Fibroblast of skin of left biceps (primary cell): ENCODE measurements at regions not wholly inside any gene's neighbourhood (a gene's known extent, or its start where the extent isn't known, plus 50 kb on each side); places are given as distances from the start of the nearest gene placed in this dataset.
A peak's percentile ranks its signal among the peaks of the same experiment; 100 is the strongest.
"Not testable (repeated sequence)": the region's sequence is repeated elsewhere in the genome, so short reads cannot be mapped to it uniquely, and the experiment has no call there.

Experiments
- DNase-seq, 2 experiments: peaks; one replicate each; pipeline ENCODE4 v3.0.0-alpha.2; 2013; ENCODE audit warnings: low read depth in 2 of 2

DNA sequence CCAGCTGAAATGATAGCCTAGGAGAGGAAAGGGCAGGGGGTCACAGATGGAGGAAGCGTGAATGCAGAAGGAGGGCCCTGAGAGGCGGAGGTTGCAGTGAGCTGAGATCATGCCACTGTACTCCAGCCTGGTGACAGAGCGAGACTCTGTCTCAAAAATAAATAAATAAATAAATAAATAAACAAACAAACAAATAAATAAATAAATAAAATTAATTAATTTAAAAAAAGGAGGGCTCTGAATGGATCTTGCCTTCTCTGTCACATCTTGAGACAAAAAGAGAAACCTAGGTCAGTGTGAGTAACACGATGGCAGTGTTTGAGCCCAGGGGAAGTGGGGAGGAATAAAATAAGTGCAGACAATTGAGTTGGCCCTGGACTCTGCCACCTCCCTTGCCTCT lies 182.3 kb upstream of the DAAM1 start:
- not testable (repeated sequence) for DNase-seq

DNA sequence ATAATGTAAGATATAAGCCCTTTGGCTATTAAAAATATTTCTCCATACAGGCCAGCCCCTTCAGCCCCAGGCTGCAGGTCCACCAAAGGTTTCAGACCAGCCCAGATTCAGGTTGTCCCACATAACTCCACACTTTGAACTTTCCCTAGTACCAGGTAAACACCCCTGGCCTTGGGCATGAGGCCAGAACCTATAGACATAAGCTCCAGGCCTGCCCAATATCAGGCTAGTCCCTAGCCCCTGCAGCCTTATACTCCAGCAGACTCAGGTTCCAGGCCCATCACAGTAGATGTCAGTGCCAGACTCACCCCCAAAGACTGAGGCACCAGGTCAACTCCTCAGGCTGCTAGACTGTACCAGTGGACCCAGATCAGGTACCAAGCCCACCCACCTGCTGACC lies 178.5 kb upstream of the DAAM1 start:
- DNase-seq = no peak

DNA sequence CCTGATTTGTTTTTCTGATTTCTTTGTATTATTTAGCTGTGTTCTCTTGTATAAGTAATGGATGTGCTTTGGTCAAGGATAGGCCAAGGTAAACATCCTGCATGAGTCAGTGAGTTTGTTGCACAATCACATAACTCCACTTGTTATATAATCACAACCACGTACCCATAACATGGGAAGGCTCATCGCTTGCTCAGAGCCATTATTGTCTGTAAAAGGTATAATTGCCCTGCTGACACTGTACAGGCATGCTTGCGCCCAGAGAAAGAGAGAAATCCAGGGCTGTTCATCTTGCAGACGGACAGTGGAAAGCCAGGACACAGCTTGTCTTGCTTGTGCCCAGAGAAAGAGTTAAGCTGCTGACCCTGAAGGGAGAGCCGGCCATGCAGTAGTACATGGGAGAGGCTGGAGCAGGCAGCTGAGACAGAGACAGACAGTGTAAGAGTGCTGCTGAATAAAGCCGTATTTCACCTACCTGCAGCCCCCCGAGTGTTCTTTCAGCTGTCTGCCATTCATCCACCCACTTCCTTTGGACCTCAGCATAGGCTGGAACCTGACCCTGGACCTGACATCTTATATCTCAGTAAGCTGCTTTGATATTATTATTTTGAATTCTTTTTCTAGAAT lies 174.7 kb upstream of the DAAM1 start:
- no peak for DNase-seq

DNA sequence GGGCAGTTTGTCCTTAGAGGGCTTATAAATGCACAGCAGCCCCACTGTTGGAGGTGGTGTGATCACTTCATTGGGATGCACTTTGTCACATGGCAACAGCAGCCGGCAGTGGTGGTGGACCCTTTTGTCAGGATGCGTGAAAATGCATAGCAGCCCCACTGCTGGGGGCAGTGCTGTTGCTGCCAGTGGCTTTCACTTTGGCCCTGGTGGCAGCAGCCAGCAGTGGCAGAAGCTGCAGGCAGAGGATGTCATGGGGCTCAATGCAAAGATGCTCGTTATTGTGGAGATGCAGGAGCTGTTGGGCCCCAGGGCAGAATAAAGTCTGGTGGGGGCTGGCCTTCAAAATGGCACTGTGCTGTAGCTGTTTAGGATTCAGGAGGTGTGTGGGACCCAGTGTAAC lies 173.0 kb upstream of the DAAM1 start:
- no peak for DNase-seq

DNA sequence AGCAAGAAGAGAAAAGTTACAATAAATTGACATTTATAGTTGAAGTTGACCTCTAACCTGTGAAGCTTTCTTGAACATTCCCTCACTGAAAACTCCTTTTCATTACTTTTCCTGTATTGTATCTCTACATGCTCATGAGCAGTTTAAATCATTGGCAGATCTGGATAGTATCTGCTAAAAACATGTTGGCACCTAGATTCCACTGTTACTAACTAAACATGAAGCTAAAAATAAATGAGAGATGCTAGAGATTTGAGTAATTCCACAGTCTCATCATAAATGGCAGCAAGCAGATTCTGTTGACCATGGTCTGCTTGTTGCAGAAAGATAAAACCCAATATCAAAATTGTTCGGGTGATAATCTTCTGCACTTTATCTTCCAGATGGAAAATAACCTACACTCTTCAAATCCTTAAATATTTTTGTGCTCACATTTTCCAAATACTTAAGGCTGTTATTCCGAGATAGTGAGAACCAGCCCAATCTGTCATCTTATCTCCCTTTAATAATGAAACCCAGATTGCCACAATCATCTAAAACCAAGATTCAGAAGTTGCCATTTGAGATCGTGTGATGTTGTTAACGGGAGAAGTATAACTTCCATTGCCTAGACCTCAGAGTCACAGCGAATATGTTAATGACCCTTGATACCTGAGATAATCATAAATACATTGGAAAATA lies 171.0 kb upstream of the DAAM1 start:
- DNase-seq = no peak

DNA sequence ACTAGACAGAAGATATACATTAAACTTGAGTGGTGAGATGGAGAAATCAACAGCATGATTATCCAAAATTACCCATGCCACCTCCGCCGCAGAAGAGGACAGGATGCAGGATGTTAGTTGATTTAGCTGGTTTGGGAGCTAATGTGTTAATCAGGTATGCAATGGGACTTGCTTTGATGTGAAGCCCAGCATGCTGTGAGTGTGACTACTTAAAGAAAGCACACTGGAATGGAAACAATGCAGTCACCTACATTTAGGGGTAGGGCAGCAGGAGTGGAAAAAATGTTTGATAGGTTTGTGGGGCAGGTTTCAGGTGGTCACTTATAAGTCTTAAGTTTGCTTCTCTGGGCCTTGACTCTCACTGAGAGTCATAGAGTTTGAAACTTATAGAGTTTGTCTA lies 170.0 kb upstream of the DAAM1 start:
- DNase-seq = no peak

DNA sequence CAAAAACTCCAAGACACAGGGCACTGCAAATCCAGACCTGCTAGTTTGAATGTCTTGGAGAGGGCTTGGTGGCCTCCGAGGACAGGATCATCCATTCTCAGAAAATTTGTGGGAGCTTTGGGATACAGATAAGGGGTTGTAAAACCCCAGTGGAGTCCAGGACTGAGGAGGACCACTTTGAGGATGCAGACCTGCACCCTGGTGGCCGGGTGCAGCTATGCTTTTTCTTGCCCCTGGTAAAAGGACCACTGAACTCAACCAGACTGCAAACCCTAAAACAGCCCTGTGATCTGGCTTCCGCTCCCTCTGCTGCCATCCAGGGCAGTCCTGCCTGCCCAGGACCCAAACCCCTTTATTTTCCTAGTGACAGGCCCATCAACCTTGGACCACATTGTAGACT lies 169.5 kb upstream of the DAAM1 start:
- no peak for DNase-seq

DNA sequence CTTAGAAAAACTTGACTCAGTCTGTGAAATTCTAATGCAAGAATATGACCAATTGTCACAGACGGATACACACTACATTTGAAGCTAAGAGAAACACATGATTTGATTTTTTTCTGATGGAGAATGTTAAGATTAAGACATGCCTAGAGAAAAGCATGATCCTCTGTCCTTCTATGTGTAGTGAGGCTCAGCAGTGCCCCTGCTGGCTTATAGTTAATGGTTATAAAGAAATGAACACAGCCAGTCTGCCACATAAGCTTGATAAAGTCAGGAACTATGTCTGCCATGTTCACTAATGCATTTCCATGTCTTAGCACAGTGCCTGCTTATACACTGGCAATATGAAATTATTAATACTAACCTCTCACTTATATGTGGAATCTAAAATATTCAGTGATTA lies 168.1 kb upstream of the DAAM1 start:
- DNase-seq = no peak

DNA sequence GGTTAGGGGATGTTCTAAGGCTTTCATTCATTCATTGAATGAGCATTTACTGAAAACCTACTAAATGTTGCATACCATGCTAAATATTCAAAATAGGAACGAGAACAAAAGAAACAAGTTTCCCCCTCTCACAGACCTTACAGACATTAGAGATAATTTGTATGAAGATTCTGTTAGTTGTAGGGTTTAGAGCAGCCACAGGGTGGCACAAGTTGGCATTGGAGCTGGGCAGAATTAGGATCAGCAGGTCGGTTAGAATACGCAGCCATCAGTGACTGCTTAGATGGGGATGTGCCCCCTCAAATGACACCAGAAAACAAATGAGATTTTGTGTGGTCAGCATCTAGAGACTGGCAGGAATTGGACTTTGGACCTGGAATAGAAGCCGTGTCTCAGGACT lies 166.3 kb upstream of the DAAM1 start:
- no peak for DNase-seq

DNA sequence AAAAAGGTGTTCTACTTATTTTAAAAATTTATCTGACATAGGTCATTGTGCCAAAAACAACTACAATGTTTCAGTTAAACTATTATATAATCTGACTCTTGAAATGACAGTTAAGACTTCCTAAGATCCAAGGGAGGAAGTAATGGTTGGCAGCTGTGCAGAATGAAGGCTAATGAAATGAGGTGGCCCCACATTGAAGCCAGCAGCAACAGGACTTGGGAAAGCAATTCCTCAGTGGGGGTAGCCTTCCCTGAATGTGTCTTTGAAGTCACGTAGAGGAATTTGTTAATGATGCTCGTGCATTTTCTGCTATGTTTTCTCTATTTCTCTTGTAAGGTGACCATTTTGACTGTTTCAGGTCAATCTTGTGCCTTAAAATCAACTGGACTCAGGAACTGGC lies 162.4 kb upstream of the DAAM1 start:
- no peak for DNase-seq

DNA sequence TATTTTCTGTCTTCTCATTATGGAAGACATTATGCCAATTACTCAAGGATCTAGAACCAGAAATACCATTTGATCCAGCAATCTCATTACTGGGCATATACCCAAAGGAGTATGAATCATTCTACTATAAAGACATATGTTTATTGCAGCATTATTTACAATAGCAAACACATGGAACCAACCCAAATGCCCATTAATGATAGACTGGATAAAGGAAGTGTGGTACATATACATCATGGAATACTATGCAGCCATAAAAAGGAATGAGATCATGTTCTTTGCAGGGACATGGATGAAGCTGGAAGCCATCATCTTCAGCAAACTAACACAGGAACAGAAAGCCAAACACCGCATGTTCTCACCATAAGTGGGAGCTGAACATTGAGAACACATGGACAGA lies 161.8 kb upstream of the DAAM1 start:
- DNase-seq = not testable (repeated sequence)

DNA sequence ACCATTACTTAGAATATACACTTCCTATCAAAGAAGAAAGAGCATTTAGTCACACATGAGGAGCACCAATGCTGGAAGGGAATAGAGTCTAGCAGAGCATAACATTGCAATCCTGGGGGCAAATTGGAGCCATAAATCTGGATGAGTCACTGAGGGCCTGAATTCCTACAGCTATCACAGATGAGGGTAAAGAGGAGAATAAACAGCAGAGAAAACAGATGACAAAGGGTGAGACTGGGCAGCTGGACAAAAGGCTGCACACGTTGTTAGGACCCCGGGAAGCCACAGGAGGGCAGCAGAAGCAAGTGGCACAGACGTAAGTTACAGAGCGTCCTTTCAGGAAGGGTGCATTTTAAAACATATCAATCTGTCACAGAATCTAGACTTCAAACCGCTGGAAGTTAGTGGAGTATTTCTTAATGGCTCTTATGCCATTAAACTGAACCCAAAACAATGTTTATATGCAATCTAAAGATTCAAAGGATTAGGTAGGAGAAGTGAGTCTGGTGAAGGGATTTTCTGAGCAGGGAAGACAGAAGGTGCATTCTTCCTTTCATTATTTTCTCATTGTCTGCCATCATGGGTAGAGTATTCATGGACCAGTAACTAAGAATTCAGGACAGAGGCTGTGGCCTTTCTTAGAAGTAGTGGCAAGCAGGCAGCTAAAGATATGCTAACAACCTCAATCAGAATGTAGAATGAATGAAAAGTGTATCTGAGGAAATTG lies 159.8 kb upstream of the DAAM1 start:
- peak; percentile 86 for DNase-seq

DNA sequence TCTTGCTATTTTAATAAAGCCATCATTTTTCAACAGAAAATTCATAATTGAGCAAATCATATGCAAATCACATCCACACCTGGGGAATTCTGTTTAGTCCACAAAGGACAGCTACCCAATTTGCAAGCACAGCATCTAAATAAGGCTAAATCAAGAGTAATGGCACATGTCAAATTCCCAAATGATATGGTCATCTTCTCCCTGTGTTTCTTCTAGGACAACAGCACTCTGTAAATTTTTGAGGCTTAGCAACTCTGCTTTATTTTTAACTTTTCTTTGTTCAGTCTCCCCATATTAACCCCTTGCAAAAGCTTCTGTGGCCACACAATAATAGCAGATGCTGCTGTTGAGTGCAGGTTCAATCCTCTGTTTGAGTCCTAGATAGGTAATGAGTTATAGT lies 155.6 kb upstream of the DAAM1 start:
- DNase-seq = no peak

DNA sequence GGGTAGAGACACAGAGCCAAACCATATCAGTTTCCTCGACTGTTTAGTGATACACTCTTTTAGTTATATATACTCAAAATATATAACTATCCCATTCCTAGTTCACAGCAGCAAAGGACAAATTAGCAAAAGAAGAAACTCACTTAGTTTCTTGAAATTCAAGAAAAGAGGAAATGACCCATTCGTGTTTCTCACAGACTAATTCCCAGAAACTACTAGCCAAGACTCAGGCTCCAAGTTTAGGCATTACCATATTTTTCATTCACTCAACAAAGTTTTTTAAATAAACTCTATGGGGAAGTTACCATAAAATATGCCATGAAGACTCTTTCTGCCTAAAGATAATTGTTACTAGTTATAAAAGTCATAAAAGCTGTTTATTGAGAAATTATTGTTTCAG lies 152.3 kb upstream of the DAAM1 start:
- DNase-seq = no peak

DNA sequence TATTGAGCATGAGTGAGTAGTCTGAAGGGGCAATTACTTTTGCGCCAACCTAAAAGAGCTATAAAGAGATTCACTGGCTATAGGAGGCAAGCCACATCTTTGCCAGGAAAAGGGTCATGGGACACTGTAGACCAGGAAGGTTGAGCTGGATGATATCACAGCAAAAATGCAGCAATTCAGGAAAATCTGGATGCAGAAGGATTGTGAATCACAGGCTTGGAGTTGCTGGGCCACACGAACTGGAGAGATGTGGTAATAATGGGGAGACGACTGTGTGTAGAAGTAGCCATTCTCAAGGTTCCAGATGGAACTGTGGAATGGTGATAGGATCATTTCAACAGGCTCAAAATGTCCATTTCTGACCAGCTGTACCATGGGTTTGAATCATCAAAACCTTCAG lies 151.4 kb upstream of the DAAM1 start:
- no peak for DNase-seq

DNA sequence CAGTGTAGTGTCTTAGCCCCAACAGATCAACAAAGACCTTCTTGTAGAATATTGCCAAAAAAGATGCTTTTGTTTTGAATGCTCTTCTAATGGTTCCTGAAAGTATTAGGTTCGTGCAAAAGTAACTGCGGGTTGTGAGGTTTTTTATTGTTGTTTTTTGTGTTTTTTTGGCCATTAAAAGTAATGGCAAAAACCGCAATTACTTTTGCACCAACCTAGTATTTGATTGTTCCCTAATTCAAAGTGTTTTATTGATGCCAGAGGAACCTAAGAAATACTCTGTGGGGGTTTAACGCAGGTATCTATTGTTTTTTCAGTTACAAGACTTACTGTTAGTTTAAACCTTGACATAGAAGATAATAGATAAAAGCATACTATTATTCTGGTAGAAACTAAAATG lies 150.8 kb upstream of the DAAM1 start:
- DNase-seq = no peak

DNA sequence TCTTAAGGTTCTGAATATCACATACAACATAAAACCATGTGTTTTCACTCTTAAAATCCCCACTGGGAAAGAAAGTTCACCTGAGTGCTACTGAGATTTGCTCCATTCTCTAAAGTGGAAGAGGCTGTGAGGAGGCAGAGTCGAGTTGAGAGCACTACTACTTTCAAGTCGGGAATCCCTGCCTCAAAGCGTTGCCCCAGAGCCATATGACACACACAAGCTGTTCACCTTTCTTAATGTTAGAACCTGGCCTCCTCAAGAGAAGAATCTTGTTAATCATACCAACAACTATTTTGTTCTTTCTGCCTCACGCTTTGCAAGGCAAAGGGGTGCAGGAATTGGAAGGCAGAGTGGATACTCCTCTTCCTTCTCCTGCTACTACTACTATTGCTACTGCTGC lies 149.7 kb upstream of the DAAM1 start:
- no peak for DNase-seq

DNA sequence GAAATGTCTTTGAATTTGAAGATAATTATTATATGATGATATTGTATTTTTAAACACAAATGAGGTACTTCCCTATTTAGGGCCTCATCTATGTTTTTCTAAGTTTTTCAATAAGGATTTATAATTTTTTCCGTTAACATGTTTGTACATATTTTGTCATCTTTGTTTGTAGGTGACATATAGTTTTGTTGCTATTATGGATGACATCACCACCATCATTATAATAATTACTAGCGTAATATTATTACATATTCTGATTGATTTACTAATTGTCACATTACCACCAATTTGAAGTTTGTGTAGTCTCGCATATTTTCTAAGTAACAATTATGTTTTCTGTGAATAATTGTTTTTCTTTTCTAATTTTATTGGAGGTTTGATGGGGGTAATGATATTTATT lies 147.2 kb upstream of the DAAM1 start:
- DNase-seq = no peak

DNA sequence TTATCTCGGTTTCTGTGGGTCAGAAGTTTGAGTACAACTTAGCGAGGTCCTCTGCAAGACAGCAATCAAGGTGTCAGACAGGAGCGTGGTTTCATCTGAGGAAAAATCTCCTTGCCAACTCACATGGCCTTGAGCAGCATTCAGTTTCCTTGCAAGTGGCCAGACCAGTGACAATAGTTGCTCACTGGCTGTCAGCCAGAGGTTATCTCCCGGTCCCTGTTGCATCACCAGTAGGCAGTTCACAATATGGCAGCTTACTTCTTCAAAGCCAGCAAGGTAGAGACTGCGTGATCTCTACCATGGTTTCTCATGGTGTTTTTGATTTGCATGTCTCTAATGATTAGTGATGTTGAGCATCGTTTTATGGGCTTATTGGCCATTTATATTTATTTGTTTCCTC lies 143.8 kb upstream of the DAAM1 start:
- DNase-seq = no peak

DNA sequence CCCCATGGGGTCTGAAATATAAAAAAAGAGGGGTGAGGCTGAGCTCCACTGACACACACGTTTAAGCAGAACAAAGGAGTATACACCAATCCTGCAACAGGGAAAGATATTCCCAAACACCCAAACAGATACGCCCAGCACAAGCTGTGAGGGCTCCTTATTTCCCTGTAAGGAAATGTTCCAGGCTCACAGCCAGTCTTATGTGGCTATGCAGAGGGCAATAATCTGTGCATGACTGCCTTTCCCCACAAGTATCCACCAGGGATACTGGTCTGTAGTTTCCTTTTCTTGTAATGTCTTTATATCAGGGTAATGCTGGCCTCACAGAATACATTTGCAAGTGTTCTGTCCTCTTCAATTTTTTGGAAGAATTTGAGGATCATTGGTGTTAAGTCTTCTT lies 141.7 kb upstream of the DAAM1 start:
- DNase-seq = no peak

DNA sequence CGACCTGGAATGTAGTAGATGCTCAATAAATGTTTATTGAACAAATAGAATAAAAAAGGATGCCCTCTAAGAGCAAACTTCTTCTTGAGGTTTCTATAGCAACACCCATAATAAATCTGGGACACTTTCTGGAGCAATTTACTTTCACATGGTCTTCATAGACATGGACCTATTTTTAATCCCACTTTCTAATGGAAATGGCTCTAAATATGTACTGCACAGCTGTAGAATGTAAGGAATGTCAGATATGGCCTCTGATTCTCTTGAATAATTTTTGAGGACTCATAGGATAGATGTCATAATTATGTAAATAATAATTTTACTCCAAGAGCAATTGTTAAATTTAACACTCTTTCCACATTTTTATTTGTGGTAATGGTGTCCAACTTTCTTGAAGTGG lies 133.5 kb upstream of the DAAM1 start:
- DNase-seq = no peak

DNA sequence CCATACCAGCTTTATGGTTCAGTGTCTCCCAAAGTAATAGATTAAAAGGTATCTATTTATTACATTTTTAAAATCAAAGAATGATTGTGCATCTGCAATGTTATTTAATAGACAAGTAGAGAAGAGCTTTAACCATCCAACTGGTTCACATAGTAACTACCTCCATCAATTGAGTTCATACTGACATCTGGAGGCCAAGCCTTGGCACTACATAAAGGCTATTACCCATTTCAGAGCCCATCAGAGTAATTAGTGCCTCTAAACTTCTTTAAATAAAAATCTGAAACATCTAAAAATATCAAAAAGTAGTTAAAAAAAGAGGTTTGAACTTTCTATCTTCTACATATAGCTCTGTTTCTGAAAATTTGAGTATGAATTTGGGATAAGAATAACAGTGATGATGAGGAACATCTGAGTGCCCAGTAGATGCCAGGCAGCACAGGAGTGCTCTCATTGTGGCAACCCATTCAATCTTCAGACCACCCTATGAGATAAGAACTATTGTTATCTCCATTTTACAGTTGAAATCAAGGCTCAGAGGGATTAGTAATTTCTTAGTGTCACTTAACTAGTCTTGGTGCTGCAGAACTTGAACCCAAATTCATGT lies 132.9 kb upstream of the DAAM1 start:
- DNase-seq = peak; percentile 21 to 35

DNA sequence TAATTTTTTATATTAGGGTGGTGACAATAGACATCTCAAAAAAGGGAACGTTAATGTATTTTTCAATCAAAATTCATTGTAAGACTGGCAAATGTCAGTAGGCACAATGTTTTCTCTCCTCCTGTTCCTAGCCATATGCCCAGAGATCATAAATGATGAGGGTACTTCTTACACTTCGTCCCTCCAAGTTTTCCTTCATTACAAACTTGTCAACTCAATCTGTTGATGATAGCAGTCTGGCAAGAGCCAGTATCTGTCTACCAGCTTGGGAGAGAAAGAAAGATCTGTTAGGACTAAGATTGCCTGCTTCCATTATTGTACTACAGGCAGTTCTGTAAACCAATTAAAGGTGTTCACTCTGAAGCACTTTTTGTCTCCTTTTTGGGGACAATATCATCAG lies 130.9 kb upstream of the DAAM1 start:
- DNase-seq = no peak
